ENCODE measurements at regions not wholly inside any gene's neighbourhood (a gene's known extent, or its start where the extent isn't known, plus 50 kb on each side); places are given as distances from the start of the nearest gene placed in this dataset.

DNA sequence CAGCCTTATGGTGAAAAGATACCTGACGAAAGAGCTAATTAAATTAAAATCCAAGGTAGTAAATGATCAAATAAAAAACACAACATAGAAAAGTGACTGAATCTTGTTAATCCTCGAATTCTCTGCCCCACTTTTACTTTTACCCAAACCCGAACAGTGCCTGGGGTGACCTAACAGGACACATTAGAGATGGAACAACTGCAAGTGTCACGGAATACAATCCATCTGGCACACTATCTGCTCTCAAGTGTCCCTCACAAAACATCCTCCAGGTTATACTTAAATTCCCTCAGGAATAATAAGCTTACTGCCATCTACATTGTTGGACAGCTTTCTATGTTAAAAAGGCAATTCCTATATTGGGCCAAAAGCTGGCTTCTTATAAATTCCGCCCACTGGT, 236.3 kb upstream of the SLC14A2 start:
- Histone ChIP-seq H3K9me3 (ENCODE audit: control insufficient read depth in 2 of 2, low read length in 2 of 2) (no peaks in the 10 kb centered on the region), H3K36me3 (ENCODE audit: control insufficient read depth in 2 of 2, insufficient read depth in 2 of 2, low read length in 2 of 2) (no peaks in the 10 kb centered on the region), H3K27me3 (ENCODE audit: control insufficient read depth in 1 of 2, insufficient read depth in 2 of 2, low read length in 2 of 2) (no peaks in the 10 kb centered on the region), H3K9ac (ENCODE audit: low read length in 2 of 2) (no peak overlapping the region), H3K27ac (ENCODE audit: low read length) (no peak overlapping the region), H3K4me3 (ENCODE audit: low read length in 2 of 2) (no peak overlapping the region), H3K4me1 (ENCODE audit: control insufficient read depth, insufficient read depth, low read length) (no peaks in the 10 kb centered on the region)

DNA sequence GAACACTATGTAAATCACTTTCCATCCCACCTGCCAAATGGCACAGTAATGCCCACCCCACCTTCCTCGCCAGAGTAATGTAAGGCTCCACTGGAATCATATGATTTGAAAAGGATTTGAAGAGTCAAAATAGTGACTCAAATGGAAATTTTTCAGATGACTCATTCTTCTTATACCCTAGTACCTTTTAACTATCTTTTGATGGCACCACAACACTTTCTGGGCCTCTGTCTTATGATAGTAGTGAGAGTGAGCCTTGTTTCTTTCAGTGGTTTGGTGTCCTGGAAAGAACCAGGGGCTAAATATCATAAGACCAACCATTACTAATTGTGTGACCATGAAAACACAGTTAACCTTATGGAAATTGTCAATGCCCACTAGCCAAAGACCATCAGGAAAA, 235.4 kb upstream of the SLC14A2 start:
- no peaks in the 10 kb centered on the region for H3K27me3 ChIP-seq (ENCODE audit: control insufficient read depth in 1 of 2, insufficient read depth in 2 of 2, low read length in 2 of 2)
- no peak overlapping the region for H3K4me3 ChIP-seq (ENCODE audit: low read length in 2 of 2)
- H3K4me1 ChIP-seq (ENCODE audit: control insufficient read depth, insufficient read depth, low read length): no peaks in the 10 kb centered on the region
- no peaks in the 10 kb centered on the region for H3K36me3 ChIP-seq (ENCODE audit: control insufficient read depth in 2 of 2, insufficient read depth in 2 of 2, low read length in 2 of 2)
- no peaks in the 10 kb centered on the region for H3K9me3 ChIP-seq (ENCODE audit: control insufficient read depth in 2 of 2, low read length in 2 of 2)
- H3K27ac ChIP-seq (ENCODE audit: low read length): no peak overlapping the region
- H3K9ac ChIP-seq (ENCODE audit: low read length in 2 of 2): no peak overlapping the region

DNA sequence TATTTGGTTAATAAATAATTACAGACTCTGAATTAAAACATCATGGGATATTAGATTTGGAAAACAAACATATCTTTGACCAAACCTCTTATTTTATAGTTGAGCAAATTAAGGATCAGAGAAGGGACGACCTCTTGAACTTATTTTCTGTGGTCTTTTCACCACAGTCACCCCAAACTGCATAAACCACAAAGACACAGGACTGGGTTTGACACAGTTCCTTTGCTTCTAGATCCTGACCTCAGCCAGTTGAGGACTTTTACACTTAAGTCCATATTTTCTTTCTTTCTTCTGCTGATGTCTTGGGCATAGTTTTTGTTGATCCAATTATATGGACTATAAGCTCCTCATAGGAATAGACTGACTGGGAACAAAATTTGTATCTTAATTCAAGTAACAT, 234.0 kb upstream of the SLC14A2 start:
- no peaks in the 10 kb centered on the region for H3K36me3 ChIP-seq (ENCODE audit: control insufficient read depth in 2 of 2, insufficient read depth in 2 of 2, low read length in 2 of 2)
- H3K9ac ChIP-seq (ENCODE audit: low read length in 2 of 2): no peak overlapping the region
- no peak overlapping the region for H3K27ac ChIP-seq (ENCODE audit: low read length)
- no peaks in the 10 kb centered on the region for H3K9me3 ChIP-seq (ENCODE audit: control insufficient read depth in 2 of 2, low read length in 2 of 2)
- no peaks in the 10 kb centered on the region for H3K27me3 ChIP-seq (ENCODE audit: control insufficient read depth in 1 of 2, insufficient read depth in 2 of 2, low read length in 2 of 2)
- no peak overlapping the region for H3K4me3 ChIP-seq (ENCODE audit: low read length in 2 of 2)
- H3K4me1 ChIP-seq (ENCODE audit: control insufficient read depth, insufficient read depth, low read length): no peaks in the 10 kb centered on the region

DNA sequence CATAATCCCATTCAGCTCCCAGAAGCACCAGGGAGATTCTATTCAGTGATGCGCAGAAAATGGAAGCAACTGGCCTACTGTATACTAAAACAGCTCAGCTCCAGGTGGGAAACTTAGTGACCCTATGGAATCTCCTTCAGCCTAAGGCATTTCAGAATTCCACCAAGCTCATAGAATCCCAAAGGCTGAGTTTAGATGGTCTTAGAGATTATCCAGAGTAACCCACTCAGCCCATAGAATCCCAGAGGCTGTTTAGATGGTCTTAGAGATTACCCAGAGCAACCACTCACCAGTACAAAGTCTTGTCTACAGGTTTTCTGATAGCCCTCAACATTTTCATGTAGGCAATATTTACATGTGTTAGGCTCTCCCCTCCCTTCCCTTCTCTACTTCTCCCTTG, 232.0 kb upstream of the SLC14A2 start:
- Histone ChIP-seq H3K27ac (ENCODE audit: low read length) (no peak overlapping the region), H3K9me3 (ENCODE audit: control insufficient read depth in 2 of 2, low read length in 2 of 2) (no peaks in the 10 kb centered on the region), H3K27me3 (ENCODE audit: control insufficient read depth in 1 of 2, insufficient read depth in 2 of 2, low read length in 2 of 2) (no peaks in the 10 kb centered on the region), H3K4me1 (ENCODE audit: control insufficient read depth, insufficient read depth, low read length) (no peaks in the 10 kb centered on the region), H3K9ac (ENCODE audit: low read length in 2 of 2) (no peak overlapping the region), H3K36me3 (ENCODE audit: control insufficient read depth in 2 of 2, insufficient read depth in 2 of 2, low read length in 2 of 2) (no peaks in the 10 kb centered on the region), H3K4me3 (ENCODE audit: low read length in 2 of 2) (no peak overlapping the region)

DNA sequence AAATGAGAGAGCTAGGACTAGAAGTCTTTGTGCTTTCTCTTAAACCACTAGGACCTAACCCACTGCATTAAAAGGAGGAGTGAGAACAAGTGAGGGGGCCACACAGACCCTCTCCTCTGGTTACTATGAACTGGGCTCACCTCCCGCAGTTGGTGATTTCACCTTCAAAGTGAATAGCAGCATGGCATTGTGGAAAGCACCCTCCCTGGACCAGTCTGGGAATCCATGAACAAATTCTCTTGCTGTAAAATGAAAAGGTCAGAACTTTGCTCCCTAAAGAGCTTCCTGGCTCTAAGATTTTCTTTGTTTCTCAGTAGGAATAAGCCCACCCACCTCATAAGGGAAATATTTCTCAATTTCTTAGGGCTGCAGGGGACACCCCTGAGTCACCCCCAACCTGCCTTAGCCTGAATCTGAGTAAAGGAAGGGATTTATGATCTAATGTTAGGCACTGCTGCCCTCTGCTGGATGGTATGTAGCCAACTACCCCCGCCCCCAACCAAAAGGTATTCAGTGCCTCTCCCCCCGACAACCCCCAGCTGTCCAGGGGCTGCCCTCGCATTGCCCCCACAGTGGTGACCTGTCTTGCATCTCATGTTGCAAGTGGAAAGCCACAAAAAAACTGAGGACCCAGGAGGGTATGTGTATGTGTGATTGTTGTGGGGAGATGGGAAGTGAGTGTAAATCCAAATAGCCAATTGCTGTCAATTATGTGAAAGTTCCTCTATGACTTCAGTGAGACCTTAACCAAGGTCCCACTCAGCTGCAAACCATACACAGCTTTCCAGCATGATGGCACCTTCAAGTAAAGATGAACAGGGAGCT, 230.9 kb upstream of the SLC14A2 start:
- Histone ChIP-seq H3K4me3 (ENCODE audit: low read length in 2 of 2) (no peak overlapping the region), H3K9ac (ENCODE audit: low read length in 2 of 2) (no peak overlapping the region), H3K4me1 (ENCODE audit: control insufficient read depth, insufficient read depth, low read length) (no peaks in the 10 kb centered on the region), H3K27me3 (ENCODE audit: control insufficient read depth in 1 of 2, insufficient read depth in 2 of 2, low read length in 2 of 2) (no peaks in the 10 kb centered on the region), H3K9me3 (ENCODE audit: control insufficient read depth in 2 of 2, low read length in 2 of 2) (no peaks in the 10 kb centered on the region), H3K27ac (ENCODE audit: low read length) (no peak overlapping the region), H3K36me3 (ENCODE audit: control insufficient read depth in 2 of 2, insufficient read depth in 2 of 2, low read length in 2 of 2) (no peaks in the 10 kb centered on the region)

DNA sequence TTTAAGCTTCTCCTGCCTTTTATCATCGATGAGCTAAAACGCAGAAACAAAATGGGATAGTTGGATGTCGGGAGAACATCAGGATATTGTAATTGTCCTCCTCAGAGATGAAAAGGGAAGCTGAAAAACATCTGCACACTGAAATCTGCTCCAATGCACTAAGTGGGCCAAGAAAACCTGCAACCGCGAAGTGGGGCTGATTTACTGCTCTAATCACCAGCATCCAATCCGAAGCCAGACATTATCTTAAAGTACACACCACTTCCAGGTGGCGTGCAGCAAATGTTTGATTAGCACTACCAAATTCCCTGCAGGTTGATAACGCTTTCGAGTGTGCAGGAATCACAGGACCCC, 230.3 kb upstream of the SLC14A2 start:
- no peaks in the 10 kb centered on the region for H3K4me1 ChIP-seq (ENCODE audit: control insufficient read depth, insufficient read depth, low read length)
- no peak overlapping the region for H3K4me3 ChIP-seq (ENCODE audit: low read length in 2 of 2)
- H3K9ac ChIP-seq (ENCODE audit: low read length in 2 of 2): no peak overlapping the region
- no peaks in the 10 kb centered on the region for H3K27me3 ChIP-seq (ENCODE audit: control insufficient read depth in 1 of 2, insufficient read depth in 2 of 2, low read length in 2 of 2)
- H3K9me3 ChIP-seq (ENCODE audit: control insufficient read depth in 2 of 2, low read length in 2 of 2): no peaks in the 10 kb centered on the region
- no peaks in the 10 kb centered on the region for H3K36me3 ChIP-seq (ENCODE audit: control insufficient read depth in 2 of 2, insufficient read depth in 2 of 2, low read length in 2 of 2)
- no peak overlapping the region for H3K27ac ChIP-seq (ENCODE audit: low read length)

DNA sequence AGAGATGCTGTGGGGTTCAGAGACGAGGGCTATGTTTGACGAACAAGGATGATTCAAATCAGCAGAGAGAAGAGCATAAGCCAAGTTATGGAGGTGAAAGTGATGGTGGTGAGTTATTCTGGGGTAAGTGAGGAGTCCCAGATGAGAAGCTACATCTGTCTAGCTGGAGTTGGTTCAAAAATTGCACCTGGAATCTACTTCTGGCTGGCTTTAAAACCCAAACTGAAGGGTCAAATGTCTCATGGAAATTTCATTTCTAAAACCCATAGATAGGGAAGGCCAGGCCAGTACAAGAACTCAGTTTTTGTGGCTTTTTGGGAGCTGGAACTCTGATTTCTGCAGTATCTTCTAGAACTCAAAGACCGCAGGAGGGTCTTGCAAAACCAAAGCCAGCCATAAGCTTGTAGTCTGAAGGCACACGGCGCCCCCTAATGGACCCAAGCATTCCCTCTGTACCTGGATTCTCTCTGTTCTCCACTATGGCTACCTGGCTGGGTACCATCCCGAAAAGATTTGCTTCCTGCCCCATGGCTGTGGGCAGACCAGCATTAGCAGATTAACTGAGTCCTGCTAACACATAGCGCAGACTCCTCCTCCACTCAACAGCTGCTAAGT, 229.1 kb upstream of the SLC14A2 start:
- no peak overlapping the region for H3K9ac ChIP-seq (ENCODE audit: low read length in 2 of 2)
- no peaks in the 10 kb centered on the region for H3K4me1 ChIP-seq (ENCODE audit: control insufficient read depth, insufficient read depth, low read length)
- no peaks in the 10 kb centered on the region for H3K27me3 ChIP-seq (ENCODE audit: control insufficient read depth in 1 of 2, insufficient read depth in 2 of 2, low read length in 2 of 2)

DNA sequence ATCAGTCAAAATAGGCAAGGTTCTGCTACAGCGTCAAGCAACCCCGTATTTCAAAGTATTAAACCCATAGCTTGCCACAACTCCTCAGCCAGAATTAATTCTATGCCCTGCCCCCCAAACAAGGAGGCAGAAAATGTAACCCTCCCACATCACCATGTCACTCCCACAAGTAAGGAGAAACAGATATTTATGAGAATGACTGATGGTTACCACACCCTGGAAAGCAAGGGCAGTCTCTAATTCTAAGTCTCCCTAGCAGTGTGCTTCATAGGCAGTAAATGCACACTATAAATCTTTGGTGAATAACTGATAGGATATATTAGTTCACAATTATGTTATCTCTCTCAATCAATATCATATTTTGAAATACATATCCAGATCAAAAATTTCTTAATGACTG, 228.0 kb upstream of the SLC14A2 start:
- Histone ChIP-seq H3K36me3 (ENCODE audit: control insufficient read depth in 2 of 2, insufficient read depth in 2 of 2, low read length in 2 of 2) (no peaks in the 10 kb centered on the region), H3K9me3 (ENCODE audit: control insufficient read depth in 2 of 2, low read length in 2 of 2) (no peaks in the 10 kb centered on the region), H3K27me3 (ENCODE audit: control insufficient read depth in 1 of 2, insufficient read depth in 2 of 2, low read length in 2 of 2) (no peaks in the 10 kb centered on the region), H3K27ac (ENCODE audit: low read length) (no peak overlapping the region), H3K4me3 (ENCODE audit: low read length in 2 of 2) (no peak overlapping the region), H3K4me1 (ENCODE audit: control insufficient read depth, insufficient read depth, low read length) (no peaks in the 10 kb centered on the region), H3K9ac (ENCODE audit: low read length in 2 of 2) (no peak overlapping the region)

More for the DNA sequence above, 229.1 kb upstream of the SLC14A2 start:
- no peak overlapping the region for H3K4me3 ChIP-seq (ENCODE audit: low read length in 2 of 2)
- H3K27ac ChIP-seq (ENCODE audit: low read length): no peak overlapping the region
- H3K36me3 ChIP-seq (ENCODE audit: control insufficient read depth in 2 of 2, insufficient read depth in 2 of 2, low read length in 2 of 2): no peaks in the 10 kb centered on the region
- H3K9me3 ChIP-seq (ENCODE audit: control insufficient read depth in 2 of 2, low read length in 2 of 2): no peaks in the 10 kb centered on the region

DNA sequence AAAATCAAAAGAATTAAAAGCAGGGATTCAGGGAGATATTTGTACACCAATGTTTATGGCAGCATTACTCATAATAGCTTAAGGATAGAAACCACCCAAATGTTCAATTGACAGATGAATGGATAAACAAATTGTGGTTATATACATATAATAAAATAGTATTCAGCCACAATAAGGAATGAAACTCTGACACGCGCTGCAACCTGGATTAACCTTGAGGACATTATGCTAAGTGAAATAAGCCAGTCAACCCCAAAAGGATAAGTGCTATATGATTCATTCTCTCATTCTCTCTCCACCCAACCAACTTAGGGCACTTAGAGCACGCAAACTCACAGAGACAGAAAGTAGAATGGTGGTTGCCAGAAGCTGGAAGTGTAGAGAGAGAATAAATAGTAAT, 216.8 kb upstream of the SLC14A2 start:
- Histone ChIP-seq H3K27ac (ENCODE audit: low read length) (no peak overlapping the region), H3K27me3 (ENCODE audit: control insufficient read depth in 1 of 2, insufficient read depth in 2 of 2, low read length in 2 of 2) (no peaks in the 10 kb centered on the region), H3K4me3 (ENCODE audit: low read length in 2 of 2) (no peak overlapping the region), H3K4me1 (ENCODE audit: control insufficient read depth, insufficient read depth, low read length) (no peaks in the 10 kb centered on the region), H3K36me3 (ENCODE audit: control insufficient read depth in 2 of 2, insufficient read depth in 2 of 2, low read length in 2 of 2) (no peaks in the 10 kb centered on the region), H3K9me3 (ENCODE audit: control insufficient read depth in 2 of 2, low read length in 2 of 2) (no peaks in the 10 kb centered on the region), H3K9ac (ENCODE audit: low read length in 2 of 2) (no peak overlapping the region)

DNA sequence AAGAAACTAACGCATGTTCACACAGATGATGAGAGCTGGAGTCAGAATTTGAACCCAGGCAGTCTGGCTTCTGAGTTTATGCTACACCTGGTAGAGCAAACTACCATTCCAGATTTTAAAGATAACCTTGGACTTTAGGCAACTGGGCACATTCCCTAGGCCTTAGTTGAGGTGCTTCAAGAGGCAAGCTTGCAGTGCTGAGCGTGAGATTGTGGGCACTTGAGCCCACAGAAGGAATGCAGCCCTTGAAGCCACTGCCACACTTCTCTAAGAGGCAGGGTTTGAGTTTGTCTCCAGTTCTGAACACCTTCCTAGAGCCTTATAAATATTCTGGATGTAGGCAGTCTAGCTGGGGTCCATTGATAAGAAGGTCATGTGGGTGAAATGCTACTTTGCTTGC, 216.1 kb upstream of the SLC14A2 start:
- no peaks in the 10 kb centered on the region for H3K9me3 ChIP-seq (ENCODE audit: control insufficient read depth in 2 of 2, low read length in 2 of 2)
- H3K36me3 ChIP-seq (ENCODE audit: control insufficient read depth in 2 of 2, insufficient read depth in 2 of 2, low read length in 2 of 2): no peaks in the 10 kb centered on the region
- no peak overlapping the region for H3K27ac ChIP-seq (ENCODE audit: low read length)
- H3K27me3 ChIP-seq (ENCODE audit: control insufficient read depth in 1 of 2, insufficient read depth in 2 of 2, low read length in 2 of 2): no peaks in the 10 kb centered on the region
- no peak overlapping the region for H3K9ac ChIP-seq (ENCODE audit: low read length in 2 of 2)
- no peaks in the 10 kb centered on the region for H3K4me1 ChIP-seq (ENCODE audit: control insufficient read depth, insufficient read depth, low read length)
- H3K4me3 ChIP-seq (ENCODE audit: low read length in 2 of 2): no peak overlapping the region

DNA sequence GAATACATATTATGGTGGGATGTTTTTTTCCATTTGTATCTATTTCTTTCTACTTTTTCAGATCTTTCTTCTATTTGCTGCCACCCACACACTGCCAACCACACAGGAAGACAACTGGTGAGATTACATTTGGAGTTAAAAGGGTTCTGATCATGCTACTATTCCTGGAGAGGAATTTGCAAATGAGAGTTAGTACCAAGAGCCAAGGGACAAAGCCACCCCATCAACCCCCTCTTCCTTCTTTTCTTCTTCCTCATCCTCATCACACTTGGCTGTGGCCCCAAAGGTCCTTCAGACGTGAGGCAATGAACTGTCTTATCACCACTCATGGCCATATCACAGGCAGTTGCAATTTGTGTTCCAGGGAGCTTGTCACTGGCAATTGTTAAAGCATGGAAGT, 215.6 kb upstream of the SLC14A2 start:
- H3K27ac ChIP-seq (ENCODE audit: low read length): no peak overlapping the region
- H3K36me3 ChIP-seq (ENCODE audit: control insufficient read depth in 2 of 2, insufficient read depth in 2 of 2, low read length in 2 of 2): no peaks in the 10 kb centered on the region
- H3K9me3 ChIP-seq (ENCODE audit: control insufficient read depth in 2 of 2, low read length in 2 of 2): no peaks in the 10 kb centered on the region
- H3K4me1 ChIP-seq (ENCODE audit: control insufficient read depth, insufficient read depth, low read length): no peaks in the 10 kb centered on the region
- H3K27me3 ChIP-seq (ENCODE audit: control insufficient read depth in 1 of 2, insufficient read depth in 2 of 2, low read length in 2 of 2): no peaks in the 10 kb centered on the region
- H3K4me3 ChIP-seq (ENCODE audit: low read length in 2 of 2): no peak overlapping the region
- H3K9ac ChIP-seq (ENCODE audit: low read length in 2 of 2): no peak overlapping the region

All from stomach smooth muscle (tissue), 2 donors.